HG02981 (cell line): ENCODE measurements at regions not wholly inside any gene's neighbourhood (a gene's known extent, or its start where the extent isn't known, plus 50 kb on each side); places are given as distances from the start of the nearest gene placed in this dataset.
"Not testable (repeated sequence)": the region's sequence is repeated elsewhere in the genome, so short reads cannot be mapped to it uniquely, and the experiment has no call there.

ENCODE experiments used
- ATAC-seq: cut with Tn5 transposase; IDR thresholded peaks from one replicate; pipeline ENCODE4 v1.9.1; 2021; ENCODE audit warnings: mild to moderate bottlenecking, moderate library complexity; ENCODE audit not compliant: unreplicated experiment

GRCh38 chr2:53610260-53610659, 157.3 kb upstream of the CHAC2 start:
- ATAC-seq, result no peak

GRCh38 chr2:53609551-53609950, 158.1 kb upstream of the CHAC2 start:
- ATAC-seq, result no peak

GRCh38 chr2:53608293-53608692, 159.3 kb upstream of the CHAC2 start:
- no peak for ATAC-seq

- no peak for ATAC-seq
Measured at GRCh38 chr2:53600815-53601214, 166.8 kb upstream of the CHAC2 start.

- ATAC-seq, result not testable (repeated sequence)
Measured at GRCh38 chr2:53586733-53587612, 180.6 kb upstream of the CHAC2 start.

GRCh38 chr2:53584986-53585385, 182.6 kb upstream of the CHAC2 start:
- no peak for ATAC-seq

GRCh38 chr2:53583583-53583982, 184.0 kb upstream of the CHAC2 start:
- ATAC-seq, result no peak

GRCh38 chr2:53582556-53582955, 185.0 kb upstream of the CHAC2 start:
- ATAC-seq, result no peak

- no peak for ATAC-seq
Measured at GRCh38 chr2:53576166-53576565, 191.4 kb upstream of the CHAC2 start.

- ATAC-seq, result no peak
Measured at GRCh38 chr2:53575721-53576124, 191.9 kb upstream of the CHAC2 start.

- ATAC-seq, result no peak
Measured at GRCh38 chr2:53572696-53573095, 194.9 kb upstream of the CHAC2 start.

- no peak for ATAC-seq
Measured at GRCh38 chr2:53569957-53570727, 197.5 kb upstream of the CHAC2 start.

- no peak for ATAC-seq
Measured at GRCh38 chr2:53568469-53568868, 199.1 kb upstream of the CHAC2 start.

GRCh38 chr2:53567073-53567472, 200.5 kb upstream of the CHAC2 start:
- no peak for ATAC-seq

GRCh38 chr2:53562407-53562806, 205.2 kb upstream of the CHAC2 start:
- ATAC-seq, result no peak

- ATAC-seq, result no peak
Measured at GRCh38 chr2:53561155-53561554, 206.4 kb upstream of the CHAC2 start.

GRCh38 chr2:53559302-53559966, 208.2 kb upstream of the CHAC2 start:
- no peak for ATAC-seq

- ATAC-seq, result no peak
Measured at GRCh38 chr2:53558867-53559266, 208.7 kb upstream of the CHAC2 start.

- no peak for ATAC-seq
Measured at GRCh38 chr2:53549497-53549896, 218.1 kb upstream of the CHAC2 start.

- no peak for ATAC-seq
Measured at GRCh38 chr2:53545604-53546003, 222.0 kb upstream of the CHAC2 start.

- ATAC-seq, result no peak
Measured at GRCh38 chr2:53544871-53545558, 222.6 kb upstream of the CHAC2 start.
